Tibial nerve (tissue), 4 donors: ENCODE measurements at regions not wholly inside any gene's neighbourhood (a gene's known extent, or its start where the extent isn't known, plus 50 kb on each side); places are given as distances from the start of the nearest gene placed in this dataset.

ENCODE experiments used
- DNase-seq, 2 donors: peaks; one replicate each; pipeline ENCODE4 v3.0.0-alpha.2; 2019; ENCODE audit warnings: low spot score in 2 of 2
- H3K27ac ChIP-seq, 4 donors: fragments of 200-600 bp; sonication (generic) in 3 of 4; one replicate each; pipeline ENCODE4 v1.5.1; 2017 to 2019; ENCODE audit warnings: mild to moderate bottlenecking in 1 of 4
- H3K27me3 ChIP-seq, 2 donors: fragments of 200-600 bp; sonication (generic) in 1 of 2; one replicate each; pipeline versions ENCODE4 v1.5.1 to v1.6.0; 2017 to 2019
- H3K36me3 ChIP-seq, 3 donors: fragments of 200-600 bp; sonication (generic); one replicate each; pipeline ENCODE4 v1.5.1; 2018 to 2019
- H3K4me1 ChIP-seq, 4 donors: fragments of 200-600 bp; sonication (generic) in 3 of 4; one replicate each; pipeline ENCODE4 v1.5.1; 2017 to 2019
- H3K4me3 ChIP-seq, 4 donors: fragments of 200-600 bp; sonication (generic) in 3 of 4; one replicate each; pipeline ENCODE4 v1.5.1; 2017 to 2019; ENCODE audit warnings: mild to moderate bottlenecking in 1 of 4, moderate library complexity in 1 of 4
- H3K9me3 ChIP-seq, 4 donors: fragments of 200-600 bp; sonication (generic) in 3 of 4; one replicate each; pipeline ENCODE4 v1.5.1; 2017 to 2019
- EP300 ChIP-seq, 2 donors: sonication (generic); formaldehyde crosslinking; IDR thresholded peaks; one replicate each; pipeline ENCODE4 v1.6.1; 2017; ENCODE audit warnings: antibody characterized with exemption in 2 of 2, mild to moderate bottlenecking in 1 of 2
- POLR2A ChIP-seq, 2 donors: fragments of 450-650 bp; IDR thresholded peaks; one replicate each; pipeline ENCODE4 v1.6.1; 2017; ENCODE audit warnings: antibody characterized with exemption in 2 of 2, mild to moderate bottlenecking in 2 of 2, moderate library complexity in 2 of 2
- WGBS, 2 donors: methylation state at CpG; one replicate each; pipeline ENCODE4 v1.1.5; 2018; 5-methylcytosine and 5-hydroxymethylcytosine counted together
- TF ChIP-seq, protein P1 (sequence below), 5 experiments: fragments of 200-600 bp in 3 of 5; fragments of 450-650 bp in 2 of 5; sonication (generic) in 3 of 5; IDR thresholded peaks; one replicate each; pipeline ENCODE4 v1.5.1; 2016 to 2019; ENCODE audit warnings: antibody characterized with exemption in 5 of 5, mild to moderate bottlenecking in 3 of 5, moderate library complexity in 2 of 5

GRCh38 chr17:72474719-72475477, 354.1 kb downstream of the SOX9 start:
- Histone ChIP-seq H3K4me1 (peaks cover 0 to 7% (median 0%) of the 10 kb centered on the region in 4 donors), H3K4me3 (no peak overlapping the region), H3K27ac (no peak overlapping the region), H3K36me3 (no peaks in the 10 kb centered on the region), H3K9me3 (peaks cover 0 to 13% (median 3%) of the 10 kb centered on the region in 4 donors), H3K27me3 (no peaks in the 10 kb centered on the region)
- TF ChIP-seq, protein P1, sequence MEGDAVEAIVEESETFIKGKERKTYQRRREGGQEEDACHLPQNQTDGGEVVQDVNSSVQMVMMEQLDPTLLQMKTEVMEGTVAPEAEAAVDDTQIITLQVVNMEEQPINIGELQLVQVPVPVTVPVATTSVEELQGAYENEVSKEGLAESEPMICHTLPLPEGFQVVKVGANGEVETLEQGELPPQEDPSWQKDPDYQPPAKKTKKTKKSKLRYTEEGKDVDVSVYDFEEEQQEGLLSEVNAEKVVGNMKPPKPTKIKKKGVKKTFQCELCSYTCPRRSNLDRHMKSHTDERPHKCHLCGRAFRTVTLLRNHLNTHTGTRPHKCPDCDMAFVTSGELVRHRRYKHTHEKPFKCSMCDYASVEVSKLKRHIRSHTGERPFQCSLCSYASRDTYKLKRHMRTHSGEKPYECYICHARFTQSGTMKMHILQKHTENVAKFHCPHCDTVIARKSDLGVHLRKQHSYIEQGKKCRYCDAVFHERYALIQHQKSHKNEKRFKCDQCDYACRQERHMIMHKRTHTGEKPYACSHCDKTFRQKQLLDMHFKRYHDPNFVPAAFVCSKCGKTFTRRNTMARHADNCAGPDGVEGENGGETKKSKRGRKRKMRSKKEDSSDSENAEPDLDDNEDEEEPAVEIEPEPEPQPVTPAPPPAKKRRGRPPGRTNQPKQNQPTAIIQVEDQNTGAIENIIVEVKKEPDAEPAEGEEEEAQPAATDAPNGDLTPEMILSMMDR (IDR thresholded peaks at IDR 0.05) = no peak
- no peak for TF ChIP-seq EP300 (IDR thresholded peaks at IDR 0.05)
- no peak for TF ChIP-seq POLR2A (IDR thresholded peaks at IDR 0.05)
- WGBS, 2 donors = 81 to 83% methylated on average over 5 of the region's 5 CpGs
- DNase-seq = no peak

GRCh38 chr17:72476134-72476533, 355.3 kb downstream of the SOX9 start:
- H3K27me3 ChIP-seq = no peaks in the 10 kb centered on the region
- no peak for DNase-seq
- H3K27ac ChIP-seq = peak overlapping the region in 1 of 4 donors; percentile 24
- H3K9me3 ChIP-seq = peaks cover 0 to 16% (median 3%) of the 10 kb centered on the region in 4 donors
- TF ChIP-seq POLR2A (IDR thresholded peaks at IDR 0.05) (no peak), EP300 (IDR thresholded peaks at IDR 0.05) (no peak)
- TF ChIP-seq, protein P1 (IDR thresholded peaks at IDR 0.05) = no peak
- H3K4me3 ChIP-seq = no peak overlapping the region
- no peaks in the 10 kb centered on the region for H3K36me3 ChIP-seq
- 50 to 53% methylated on average over 9 of the region's 9 CpGs for WGBS, 2 donors
- H3K4me1 ChIP-seq = peaks cover 0 to 7% (median 0%) of the 10 kb centered on the region in 4 donors

GRCh38 chr17:72476575-72476986, 355.8 kb downstream of the SOX9 start:
- Histone ChIP-seq H3K4me3 (no peak overlapping the region), H3K9me3 (peaks cover 0 to 16% (median 3%) of the 10 kb centered on the region in 4 donors), H3K27me3 (no peaks in the 10 kb centered on the region), H3K4me1 (peaks cover 0 to 7% (median 0%) of the 10 kb centered on the region in 4 donors), H3K36me3 (no peaks in the 10 kb centered on the region), H3K27ac (peak overlapping the region in 1 of 4 donors; percentile 24)
- no peak for DNase-seq
- WGBS, 2 donors = 25 to 35% methylated on average over 12 of the region's 12 CpGs
- TF ChIP-seq POLR2A (IDR thresholded peaks at IDR 0.05) (no peak), EP300 (IDR thresholded peaks at IDR 0.05) (no peak)
- TF ChIP-seq, protein P1 (IDR thresholded peaks at IDR 0.05) = no peak

DNA sequence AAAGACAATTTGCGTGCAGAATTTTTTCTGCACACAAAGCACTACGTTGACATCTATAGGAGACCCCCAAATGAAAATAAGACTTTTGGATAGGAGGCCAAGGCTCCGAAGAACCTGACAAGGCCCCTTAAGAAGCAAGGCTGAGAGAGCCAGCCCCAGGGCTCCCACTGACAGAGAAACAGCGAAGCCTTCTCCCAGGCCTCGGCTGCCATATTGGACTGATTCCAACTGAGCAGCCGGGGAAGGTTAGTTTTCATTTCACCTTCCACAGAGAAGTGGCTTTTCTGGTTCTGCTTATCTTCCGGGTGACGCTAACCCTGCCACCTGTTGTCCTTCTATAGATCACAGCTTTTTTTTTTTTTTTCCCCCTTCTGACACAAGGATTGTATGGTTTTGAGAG, 356.7 kb downstream of the SOX9 start:
- Histone ChIP-seq H3K27ac (no peak overlapping the region), H3K9me3 (peaks cover 0 to 16% (median 3%) of the 10 kb centered on the region in 4 donors), H3K27me3 (no peaks in the 10 kb centered on the region), H3K36me3 (no peaks in the 10 kb centered on the region), H3K4me3 (no peak overlapping the region), H3K4me1 (peaks cover 0 to 7% (median 0%) of the 10 kb centered on the region in 4 donors)
- TF ChIP-seq, protein P1 (IDR thresholded peaks at IDR 0.05) = no peak
- no peak for TF ChIP-seq POLR2A (IDR thresholded peaks at IDR 0.05)
- no peak for TF ChIP-seq EP300 (IDR thresholded peaks at IDR 0.05)
- DNase-seq = no peak
- WGBS, 2 donors = 75 to 86% methylated on average over 8 of the region's 8 CpGs

DNA sequence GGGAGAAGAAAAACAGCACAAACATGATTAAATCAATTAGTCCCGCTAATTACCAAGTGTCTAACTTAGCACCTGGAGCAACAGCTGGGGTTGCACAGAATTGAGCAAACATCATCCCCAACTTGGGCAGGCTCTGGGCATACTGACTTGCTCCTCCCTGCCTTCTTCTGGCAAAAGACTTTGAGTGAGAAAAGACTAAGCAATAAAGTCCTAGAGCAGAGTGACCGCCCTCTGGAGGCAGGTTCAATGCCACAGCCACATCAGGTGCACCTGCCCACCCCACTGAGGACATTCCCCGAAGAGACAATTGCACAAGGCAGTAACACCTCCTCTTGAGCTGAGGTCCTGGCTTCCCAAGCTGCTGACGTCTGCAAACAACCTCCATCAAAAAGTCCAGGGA, 358.3 kb downstream of the SOX9 start:
- no peak for TF ChIP-seq EP300 (IDR thresholded peaks at IDR 0.05)
- TF ChIP-seq POLR2A (IDR thresholded peaks at IDR 0.05) = no peak
- TF ChIP-seq, protein P1 (IDR thresholded peaks at IDR 0.05) = no peak
- Histone ChIP-seq H3K4me3 (no peak overlapping the region), H3K27ac (no peak overlapping the region), H3K36me3 (no peaks in the 10 kb centered on the region), H3K9me3 (peaks cover 0 to 13% (median under 1%) of the 10 kb centered on the region in 4 donors), H3K27me3 (no peaks in the 10 kb centered on the region), H3K4me1 (peaks cover 0 to 7% (median 0%) of the 10 kb centered on the region in 4 donors)
- DNase-seq = no peak
- 74 to 94% methylated on average over 4 of the region's 4 CpGs for WGBS, 2 donors
